MCF 10A (cell line): ENCODE measurements at regions not wholly inside any gene's neighbourhood (a gene's known extent, or its start where the extent isn't known, plus 50 kb on each side); places are given as distances from the start of the nearest gene placed in this dataset.

Experiments
- BruUV-seq: library from RNA; stranded (reverse); fragments of 400-500 nt; replicated peaks from 2 replicates; lab custom pipeline; 2021; lab: Mats Ljungman, UMichigan
- CTCF ChIA-PET: fragments of 300-600 bp; sonication (Branson Sonifier 250); formaldehyde crosslinking; extraction: SDS; loops from one replicate; lab custom pipeline; 2021; ENCODE audit warnings: antibody characterized with exemption, inconsistent platforms; lab: Yijun Ruan, JAX
- POLR2A ChIA-PET: fragments of 300-600, 350-650 bp; sonication (Branson Sonifier 250); formaldehyde crosslinking; extraction: SDS; loops from one replicate; lab custom pipeline; 2020; ENCODE audit warnings: antibody characterized with exemption, inconsistent platforms; lab: Yijun Ruan, JAX
- DNase-seq: peaks from one replicate; pipeline ENCODE4 v3.0.0-alpha.2; 2018; ENCODE audit not compliant: unreplicated experiment
- H3K27ac Mint-ChIP-seq: one replicate; pipeline ENCODE4 v1.8.0; 2022; ENCODE audit warnings: mild to moderate bottlenecking, low read depth, mixed read lengths; ENCODE audit not compliant: unreplicated experiment
- H3K27me3 Mint-ChIP-seq: one replicate; pipeline ENCODE4 v1.8.0; 2022; ENCODE audit warnings: mixed read lengths; ENCODE audit not compliant: insufficient read depth, unreplicated experiment
- H3K36me3 Mint-ChIP-seq: one replicate; pipeline ENCODE4 v1.8.0; 2022; ENCODE audit warnings: mild to moderate bottlenecking, moderate library complexity, mixed read lengths; ENCODE audit not compliant: insufficient read depth, unreplicated experiment
- H3K4me1 Mint-ChIP-seq: one replicate; pipeline ENCODE4 v1.8.0; 2022; ENCODE audit warnings: mixed read lengths; ENCODE audit not compliant: insufficient read depth, unreplicated experiment
- H3K4me3 Mint-ChIP-seq: one replicate; pipeline ENCODE4 v1.8.0; 2022; ENCODE audit warnings: mild to moderate bottlenecking, moderate library complexity, mixed read lengths; ENCODE audit not compliant: unreplicated experiment
- H3K9me3 Mint-ChIP-seq: one replicate; pipeline ENCODE4 v1.8.0; 2022; ENCODE audit warnings: mixed read lengths; ENCODE audit not compliant: unreplicated experiment
- CTCF ChIP-seq: fragments of 200-600 bp; IDR thresholded peaks from one replicate; pipeline ENCODE4 v1.8.0; 2022; ENCODE audit warnings: antibody characterized with exemption, mild to moderate bottlenecking; ENCODE audit not compliant: unreplicated experiment
- intact Hi-C: fragments of 100-400 bp; cut with micrococcal nuclease; formaldehyde crosslinking; loops from 2 replicates; pipeline ENCODE4 v1.14.1; 2022

GRCh38 chr9:134972140-134972539 is 54.4 kb upstream of the FCN1 start:
- DNase-seq: no peak
- ChIA-PET CTCF (no interaction called here), POLR2A (no interaction called here)
- no peak overlapping the region for H3K4me3 Mint-ChIP-seq
- H3K9me3 Mint-ChIP-seq: no peaks in the 10 kb centered on the region
- intact Hi-C loops: no loop called here
- no peaks in the 10 kb centered on the region for H3K4me1 Mint-ChIP-seq
- no peak for TF ChIP-seq CTCF
- H3K27ac Mint-ChIP-seq: no peak overlapping the region
- no TSS peak for BruUV-seq
- H3K36me3 Mint-ChIP-seq: no peaks in the 10 kb centered on the region
- H3K27me3 Mint-ChIP-seq: peaks cover 67% of the 10 kb centered on the region

- BruUV-seq: no TSS peak
- TF ChIP-seq CTCF: no peak
- no peaks in the 10 kb centered on the region for H3K4me1 Mint-ChIP-seq
- POLR2A ChIA-PET: no interaction called here
- CTCF ChIA-PET: no interaction called here
- DNase-seq: no peak
- H3K36me3 Mint-ChIP-seq: no peaks in the 10 kb centered on the region
- H3K4me3 Mint-ChIP-seq: no peak overlapping the region
- no peaks in the 10 kb centered on the region for H3K9me3 Mint-ChIP-seq
- no peak overlapping the region for H3K27ac Mint-ChIP-seq
- intact Hi-C loops: no loop called here
- peaks cover 65% of the 10 kb centered on the region for H3K27me3 Mint-ChIP-seq
Measured at GRCh38 chr9:134975253-134975652, 57.5 kb upstream of the FCN1 start.

- no peak for TF ChIP-seq CTCF
- no peak for DNase-seq
- Mint-ChIP-seq H3K9me3 (no peaks in the 10 kb centered on the region), H3K27me3 (peaks cover 74% of the 10 kb centered on the region), H3K4me1 (no peaks in the 10 kb centered on the region), H3K36me3 (no peaks in the 10 kb centered on the region), H3K27ac (no peak overlapping the region), H3K4me3 (no peak overlapping the region)
- BruUV-seq: no TSS peak
- ChIA-PET CTCF (no interaction called here), POLR2A (interaction anchor here (0.5 kb wide), 1 partner anchor 238 kb away, joined by 3 read pairs; no protein-coding TSS in a partner anchor)
- intact Hi-C loops: no loop called here
Measured at GRCh38 chr9:134976403-134976802, 58.7 kb upstream of the FCN1 start.

- Mint-ChIP-seq H3K4me3 (no peak overlapping the region), H3K36me3 (no peaks in the 10 kb centered on the region), H3K27me3 (peaks cover 67% of the 10 kb centered on the region), H3K9me3 (peaks cover under 1% of the 10 kb centered on the region), H3K27ac (no peak overlapping the region), H3K4me1 (no peaks in the 10 kb centered on the region)
- CTCF ChIA-PET: no interaction called here
- DNase-seq: no peak
- TF ChIP-seq CTCF: no peak
- BruUV-seq: no TSS peak
- intact Hi-C loops: no loop called here
- POLR2A ChIA-PET: no interaction called here
Measured at GRCh38 chr9:134978272-134978671, 60.6 kb upstream of the FCN1 start.
